ENCODE measurements at regions not wholly inside any gene's neighbourhood (a gene's known extent, or its start where the extent isn't known, plus 50 kb on each side); places are given as distances from the start of the nearest gene placed in this dataset.

DNA sequence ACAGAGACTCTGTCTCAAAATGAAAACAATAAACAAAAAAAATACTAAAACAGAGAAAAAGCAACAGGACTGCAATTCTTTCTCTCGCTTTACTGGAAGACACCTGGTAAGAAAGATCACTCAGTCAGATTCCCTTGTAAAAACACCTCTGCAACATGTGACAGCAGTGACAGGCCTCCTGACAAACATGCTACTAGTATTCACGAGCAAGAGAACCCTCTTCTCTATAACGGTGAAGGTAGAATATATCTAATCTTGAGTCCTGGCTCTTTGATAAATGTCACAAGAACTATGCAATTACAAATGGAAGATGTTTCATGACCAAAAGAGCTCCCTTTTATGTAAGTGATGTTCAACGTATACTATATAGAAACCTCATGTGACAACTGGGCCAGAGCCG, 986.7 kb upstream of the LRRN3 start:
- no peak for DNase-seq
- intact Hi-C loops (cut with DNase I; ENCODE audit: low total_unique reads), result no loop called here
- H3K9me3 ChIP-seq, result no peaks in the 10 kb centered on the region
- no peak overlapping the region for H3K27ac ChIP-seq
- no peaks in the 10 kb centered on the region for H3K4me1 ChIP-seq
- no peaks in the 10 kb centered on the region for H3K27me3 ChIP-seq
- H3K4me3 ChIP-seq, result no peak overlapping the region
- H3K36me3 ChIP-seq, result no peaks in the 10 kb centered on the region
- TF ChIP-seq, protein P1, sequence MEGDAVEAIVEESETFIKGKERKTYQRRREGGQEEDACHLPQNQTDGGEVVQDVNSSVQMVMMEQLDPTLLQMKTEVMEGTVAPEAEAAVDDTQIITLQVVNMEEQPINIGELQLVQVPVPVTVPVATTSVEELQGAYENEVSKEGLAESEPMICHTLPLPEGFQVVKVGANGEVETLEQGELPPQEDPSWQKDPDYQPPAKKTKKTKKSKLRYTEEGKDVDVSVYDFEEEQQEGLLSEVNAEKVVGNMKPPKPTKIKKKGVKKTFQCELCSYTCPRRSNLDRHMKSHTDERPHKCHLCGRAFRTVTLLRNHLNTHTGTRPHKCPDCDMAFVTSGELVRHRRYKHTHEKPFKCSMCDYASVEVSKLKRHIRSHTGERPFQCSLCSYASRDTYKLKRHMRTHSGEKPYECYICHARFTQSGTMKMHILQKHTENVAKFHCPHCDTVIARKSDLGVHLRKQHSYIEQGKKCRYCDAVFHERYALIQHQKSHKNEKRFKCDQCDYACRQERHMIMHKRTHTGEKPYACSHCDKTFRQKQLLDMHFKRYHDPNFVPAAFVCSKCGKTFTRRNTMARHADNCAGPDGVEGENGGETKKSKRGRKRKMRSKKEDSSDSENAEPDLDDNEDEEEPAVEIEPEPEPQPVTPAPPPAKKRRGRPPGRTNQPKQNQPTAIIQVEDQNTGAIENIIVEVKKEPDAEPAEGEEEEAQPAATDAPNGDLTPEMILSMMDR (IDR thresholded peaks at IDR 0.05), result no peak

- Histone ChIP-seq H3K27me3 (no peaks in the 10 kb centered on the region), H3K27ac (no peak overlapping the region), H3K4me3 (no peak overlapping the region), H3K9me3 (no peaks in the 10 kb centered on the region), H3K36me3 (no peaks in the 10 kb centered on the region), H3K4me1 (no peaks in the 10 kb centered on the region)
- intact Hi-C loops (cut with DNase I; ENCODE audit: low total_unique reads), result no loop called here
- TF ChIP-seq, protein P1 (IDR thresholded peaks at IDR 0.05), result no peak
- DNase-seq, result no peak
Measured at GRCh38 chr7:110105307-110105706, 985.6 kb upstream of the LRRN3 start.

GRCh38 chr7:110105840-110106239, 985.1 kb upstream of the LRRN3 start:
- Histone ChIP-seq H3K36me3 (no peaks in the 10 kb centered on the region), H3K4me1 (no peaks in the 10 kb centered on the region), H3K9me3 (no peaks in the 10 kb centered on the region), H3K27me3 (no peaks in the 10 kb centered on the region), H3K27ac (no peak overlapping the region), H3K4me3 (no peak overlapping the region)
- no peak for DNase-seq
- TF ChIP-seq, protein P1 (IDR thresholded peaks at IDR 0.05), result no peak
- intact Hi-C loops (cut with DNase I; ENCODE audit: low total_unique reads), result no loop called here

DNA sequence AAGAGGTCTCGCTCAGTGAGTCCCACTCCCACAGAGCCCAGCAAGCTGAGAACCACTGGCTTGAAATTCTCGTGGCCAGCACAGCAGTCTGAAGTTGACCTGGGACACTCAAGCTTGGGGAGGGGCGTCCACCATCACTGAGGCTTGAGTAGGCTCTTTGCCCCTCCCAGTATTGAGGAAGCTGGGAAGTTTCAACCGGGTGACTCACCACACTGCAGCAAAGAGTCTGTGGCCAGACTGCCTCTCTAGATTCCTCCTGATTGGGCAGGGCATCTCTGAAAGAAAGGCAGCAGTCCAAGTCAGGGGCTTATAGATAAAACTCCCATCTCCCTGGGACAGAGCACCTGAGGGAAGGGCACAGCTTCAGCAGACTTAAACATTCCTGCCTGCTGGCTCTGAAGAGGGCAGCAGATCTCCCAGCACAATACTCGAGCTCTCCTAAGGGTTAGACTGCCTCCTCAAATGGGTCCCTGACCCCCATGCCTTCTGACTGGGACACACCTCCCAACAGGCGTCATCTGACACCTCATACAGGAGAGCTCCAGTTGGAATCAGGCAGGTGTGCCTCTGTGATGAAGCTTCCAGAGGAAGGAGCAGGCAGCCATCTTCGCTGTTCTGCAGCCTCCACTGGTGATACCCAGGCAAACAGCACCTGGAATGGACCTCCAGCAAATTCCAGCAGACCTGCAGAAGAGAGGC, 970.9 kb upstream of the LRRN3 start:
- intact Hi-C loops (cut with DNase I; ENCODE audit: low total_unique reads), result no loop called here
- TF ChIP-seq, protein P1 (IDR thresholded peaks at IDR 0.05), result no peak
- no peaks in the 10 kb centered on the region for H3K27me3 ChIP-seq
- no peak overlapping the region for H3K4me3 ChIP-seq
- DNase-seq, result no peak
- H3K36me3 ChIP-seq, result no peaks in the 10 kb centered on the region
- no peaks in the 10 kb centered on the region for H3K9me3 ChIP-seq
- H3K27ac ChIP-seq, result no peak overlapping the region
- no peaks in the 10 kb centered on the region for H3K4me1 ChIP-seq

DNA sequence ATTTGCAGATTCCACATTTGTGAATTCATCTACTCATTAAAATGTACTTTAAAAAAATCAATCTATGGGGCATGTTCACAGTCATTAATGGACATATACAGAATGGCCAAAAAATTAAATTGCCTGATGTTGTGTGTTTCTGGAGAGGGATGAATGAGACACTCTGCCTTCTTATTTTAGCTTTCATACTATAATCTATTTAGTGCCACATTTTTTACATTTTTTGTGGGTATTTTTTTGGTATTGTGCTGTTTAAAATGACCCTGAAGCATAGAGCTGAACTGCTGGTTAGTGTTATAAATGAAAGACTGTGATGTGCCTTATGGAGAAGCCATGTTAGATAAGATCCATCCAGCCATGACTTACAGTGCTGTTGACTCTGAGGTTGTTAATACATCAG, 961.8 kb upstream of the LRRN3 start:
- no peak for DNase-seq
- no peak overlapping the region for H3K4me3 ChIP-seq
- H3K36me3 ChIP-seq, result no peaks in the 10 kb centered on the region
- H3K27ac ChIP-seq, result no peak overlapping the region
- no peaks in the 10 kb centered on the region for H3K4me1 ChIP-seq
- intact Hi-C loops (cut with DNase I; ENCODE audit: low total_unique reads), result no loop called here
- H3K9me3 ChIP-seq, result no peaks in the 10 kb centered on the region
- TF ChIP-seq, protein P1 (IDR thresholded peaks at IDR 0.05), result no peak
- no peaks in the 10 kb centered on the region for H3K27me3 ChIP-seq

DNA sequence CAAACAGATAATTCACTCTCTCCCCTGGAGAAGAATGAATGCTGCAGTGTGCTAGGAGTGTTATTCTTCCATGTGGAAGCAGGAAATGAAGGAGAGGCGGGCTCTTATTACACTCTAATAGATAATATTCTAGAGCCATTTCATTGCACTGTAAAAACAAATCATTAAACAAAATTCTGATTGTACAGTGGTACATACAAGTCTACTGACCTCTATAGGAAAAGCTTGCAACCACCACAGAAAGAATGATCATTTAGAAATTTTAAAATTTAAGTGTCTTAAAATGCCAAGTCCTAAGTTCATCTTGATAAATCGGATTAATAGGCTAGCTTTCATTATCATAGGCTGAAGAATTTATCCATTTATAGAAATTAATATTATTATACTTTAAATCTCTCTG, 960.3 kb upstream of the LRRN3 start:
- no peak overlapping the region for H3K27ac ChIP-seq
- no peaks in the 10 kb centered on the region for H3K9me3 ChIP-seq
- DNase-seq, result no peak
- intact Hi-C loops (cut with DNase I; ENCODE audit: low total_unique reads), result no loop called here
- no peaks in the 10 kb centered on the region for H3K4me1 ChIP-seq
- H3K4me3 ChIP-seq, result no peak overlapping the region
- no peaks in the 10 kb centered on the region for H3K36me3 ChIP-seq
- H3K27me3 ChIP-seq, result no peaks in the 10 kb centered on the region
- TF ChIP-seq, protein P1 (IDR thresholded peaks at IDR 0.05), result no peak

All from tibial artery (tissue), 4 donors.